ENCODE measurements at regions not wholly inside any gene's neighbourhood (a gene's known extent, or its start where the extent isn't known, plus 50 kb on each side); places are given as distances from the start of the nearest gene placed in this dataset.

DNA sequence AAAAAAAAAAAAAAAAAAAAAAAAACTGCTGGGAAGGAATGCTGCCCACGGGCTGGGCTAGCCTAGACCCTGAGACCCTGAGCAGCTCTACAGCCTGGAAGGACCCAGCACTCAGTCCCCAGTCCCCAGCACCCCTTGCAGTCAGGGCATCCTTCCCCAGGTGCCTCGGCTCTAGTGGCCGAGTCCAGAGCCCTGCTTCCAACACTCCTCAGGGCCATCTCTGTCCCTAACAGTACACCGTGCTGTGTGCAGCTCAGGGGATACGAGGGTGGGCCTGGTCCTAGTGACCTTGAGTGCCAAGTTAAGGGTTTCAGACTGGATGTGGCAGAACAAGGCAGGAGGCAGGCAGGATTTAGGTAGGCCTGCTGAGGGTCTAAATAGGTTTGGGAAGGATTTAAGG, 50.2 kb upstream of the LRP8 start:
- H3K4me3 ChIP-seq (ENCODE audit: low read depth, low read length): no peak overlapping the region
- no peak for DNase-seq (ENCODE audit: low read depth)

DNA sequence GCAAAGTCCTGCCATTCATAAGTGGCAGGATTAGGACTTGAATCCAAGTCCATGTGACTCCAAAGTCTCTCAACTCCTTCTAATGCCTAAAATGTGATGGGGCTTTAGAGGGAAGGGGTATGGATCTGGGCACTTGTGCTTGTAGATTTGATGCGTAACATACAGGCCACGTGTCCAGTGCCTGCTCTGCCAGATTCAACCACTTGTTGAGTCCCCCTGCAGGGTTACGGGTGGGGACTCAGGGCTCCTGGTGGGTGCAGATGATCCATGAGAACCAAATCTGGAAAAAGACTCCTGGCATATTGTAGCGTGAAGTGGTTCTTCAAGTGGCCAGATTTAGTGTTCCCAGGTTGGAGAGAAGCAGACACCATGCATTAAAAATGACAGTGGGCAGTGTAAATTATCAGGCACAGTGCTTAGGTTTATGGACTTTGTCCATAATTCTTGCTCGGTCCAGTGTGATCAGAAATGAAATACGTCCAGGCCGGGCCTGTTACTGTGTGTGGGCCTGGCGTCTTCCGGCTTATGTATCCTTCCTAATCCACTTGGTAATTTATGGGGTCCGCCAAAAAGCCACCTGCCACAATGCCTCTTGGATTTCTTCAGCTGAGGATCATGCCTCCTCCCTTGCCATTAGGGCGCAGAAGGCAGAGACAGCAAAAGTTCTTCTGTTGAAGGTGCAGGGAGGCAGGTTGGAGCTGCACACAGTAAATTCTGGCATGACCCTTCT, 51.2 kb upstream of the LRP8 start:
- H3K4me3 ChIP-seq (ENCODE audit: low read depth, low read length): no peak overlapping the region
- no peak for DNase-seq (ENCODE audit: low read depth)

GRCh38 chr1:53379662-53380002, 51.8 kb upstream of the LRP8 start:
- H3K4me3 ChIP-seq (ENCODE audit: low read depth, low read length): no peak overlapping the region
- DNase-seq (ENCODE audit: low read depth): no peak

DNA sequence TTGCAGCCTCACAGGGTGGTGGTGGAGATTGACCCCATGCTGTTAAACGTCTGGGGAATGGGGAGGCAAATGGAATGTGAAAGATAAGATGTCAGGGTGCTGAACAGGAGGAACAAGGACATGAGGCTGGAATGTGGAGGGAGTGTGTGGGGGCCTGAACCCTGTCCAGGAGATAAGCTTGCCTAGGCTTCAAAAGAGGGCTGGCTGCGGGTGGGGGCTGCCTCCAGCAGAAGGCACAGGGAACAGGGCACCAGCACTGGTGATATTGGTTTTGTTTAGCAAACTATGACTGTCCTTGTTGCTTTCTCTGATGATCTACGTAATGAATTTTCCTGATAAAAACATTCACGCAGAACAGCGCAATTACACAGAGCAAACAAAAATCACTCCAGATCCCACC, 52.4 kb upstream of the LRP8 start:
- DNase-seq (ENCODE audit: low read depth): no peak
- no peak overlapping the region for H3K4me3 ChIP-seq (ENCODE audit: low read depth, low read length)

- DNase-seq (ENCODE audit: low read depth): peak; percentile 14
- no peak overlapping the region for H3K4me3 ChIP-seq (ENCODE audit: low read depth, low read length)
These were observed 54.0 kb upstream of the LRP8 start for GRCh38 chr1:53381790-53382401.

DNA sequence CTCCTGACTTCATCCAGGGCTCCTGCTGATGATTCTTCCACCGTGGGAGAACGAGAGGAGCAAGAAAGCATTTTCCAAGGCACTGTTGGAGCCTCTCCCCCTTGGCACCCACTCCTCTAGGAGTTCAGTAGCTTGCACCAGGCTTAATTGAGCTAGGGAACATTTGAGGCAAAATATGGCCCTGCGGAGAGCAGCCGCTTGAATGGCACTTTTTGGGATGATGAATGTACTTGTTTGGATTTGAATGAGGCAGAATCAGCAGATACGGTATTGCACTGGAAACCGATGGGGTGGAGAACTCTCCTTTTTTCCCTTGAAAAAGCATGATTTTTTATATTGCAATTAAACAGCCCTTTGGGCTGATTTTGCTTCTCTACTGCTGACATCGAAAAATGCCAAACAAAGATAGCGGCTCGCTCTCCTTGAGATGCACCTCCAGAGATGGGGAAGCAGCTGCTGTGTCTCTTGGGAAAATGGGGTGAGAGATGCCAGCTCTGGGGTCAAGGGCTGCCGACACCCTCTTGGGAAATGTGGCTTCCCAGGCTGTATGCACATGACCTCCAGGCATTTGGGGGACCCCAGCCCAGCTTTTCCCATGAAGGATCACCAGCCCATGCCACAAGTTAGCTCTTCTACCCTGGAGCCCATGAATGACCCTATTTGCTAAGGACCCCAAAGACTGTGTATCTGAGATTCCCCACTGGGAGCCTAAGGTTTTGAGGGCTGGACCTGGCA, 55.4 kb upstream of the LRP8 start:
- no peak overlapping the region for H3K4me3 ChIP-seq (ENCODE audit: low read depth, low read length)
- no peak for DNase-seq (ENCODE audit: low read depth)

DNA sequence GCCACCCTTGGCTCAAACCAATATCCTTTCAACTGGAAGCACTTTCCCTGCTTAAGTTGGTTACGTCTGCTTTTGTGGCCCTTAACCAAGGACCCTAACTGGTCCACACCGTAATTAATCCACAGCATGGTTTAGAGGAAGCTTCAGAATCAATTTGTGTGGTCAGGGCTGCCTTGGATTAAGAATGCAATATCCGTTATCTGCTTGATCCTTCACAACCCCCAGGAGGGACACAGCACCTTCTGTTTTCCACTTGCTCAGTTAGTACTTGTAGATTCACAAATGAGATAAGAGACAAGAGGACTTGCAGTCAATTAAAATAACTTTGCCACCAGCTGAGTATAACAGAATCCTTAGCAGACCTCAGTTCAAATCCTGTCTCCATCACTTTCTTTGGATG, 56.9 kb upstream of the LRP8 start:
- H3K4me3 ChIP-seq (ENCODE audit: low read depth, low read length): no peak overlapping the region
- no peak for DNase-seq (ENCODE audit: low read depth)

DNA sequence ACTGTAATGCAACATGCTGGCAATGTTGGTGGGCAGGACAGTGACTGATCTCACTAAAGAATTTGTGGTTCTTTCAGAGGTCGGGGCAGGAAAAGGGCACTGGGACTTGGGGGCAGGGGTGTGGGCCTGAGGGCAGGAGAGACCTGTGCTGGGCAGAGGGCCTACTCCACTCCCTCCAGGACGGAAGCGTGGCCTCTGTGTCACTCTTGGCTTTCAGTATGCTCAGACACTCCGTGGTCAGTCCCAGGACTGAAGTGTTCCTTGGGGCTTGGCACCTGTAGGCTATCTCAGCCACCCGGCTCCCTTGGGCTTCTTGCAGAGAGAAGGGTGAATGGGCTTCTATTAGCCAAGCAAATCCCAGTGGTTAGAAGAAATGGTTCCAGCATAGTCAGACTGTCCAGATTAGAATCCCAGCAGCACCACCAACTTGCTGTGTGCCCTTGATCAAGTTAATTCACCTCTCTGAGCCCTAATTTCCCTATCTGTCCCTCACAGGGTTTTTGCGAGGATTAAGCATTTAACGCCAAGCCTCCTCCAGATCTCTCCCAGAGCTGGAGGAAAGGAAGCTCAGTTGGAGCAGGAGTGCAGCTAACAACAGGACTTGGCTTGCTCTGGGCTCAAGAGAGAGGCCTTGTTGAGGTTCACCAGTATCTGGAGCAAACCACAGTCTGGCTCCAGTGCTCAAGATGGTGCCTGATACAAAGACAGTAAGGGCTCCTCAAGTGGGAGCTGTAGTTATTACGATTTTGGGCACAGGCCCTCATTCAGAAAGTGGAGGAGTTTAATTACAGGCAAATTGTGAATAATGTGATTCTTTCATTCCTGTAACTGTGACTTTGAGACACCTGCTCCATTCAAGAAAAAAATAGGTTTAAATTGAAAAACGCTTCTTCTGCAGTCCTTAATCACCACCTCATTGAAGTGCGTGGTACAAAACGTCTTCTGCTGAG, 57.7 kb upstream of the LRP8 start:
- no peak for DNase-seq (ENCODE audit: low read depth)
- H3K4me3 ChIP-seq (ENCODE audit: low read depth, low read length): no peak overlapping the region

GRCh38 chr1:53388963-53389362, 61.1 kb upstream of the LRP8 start:
- H3K4me3 ChIP-seq (ENCODE audit: low read depth, low read length): no peak overlapping the region
- DNase-seq (ENCODE audit: low read depth): no peak

GRCh38 chr1:53390261-53390660, 62.4 kb upstream of the LRP8 start:
- H3K4me3 ChIP-seq (ENCODE audit: low read depth, low read length): no peak overlapping the region

DNA sequence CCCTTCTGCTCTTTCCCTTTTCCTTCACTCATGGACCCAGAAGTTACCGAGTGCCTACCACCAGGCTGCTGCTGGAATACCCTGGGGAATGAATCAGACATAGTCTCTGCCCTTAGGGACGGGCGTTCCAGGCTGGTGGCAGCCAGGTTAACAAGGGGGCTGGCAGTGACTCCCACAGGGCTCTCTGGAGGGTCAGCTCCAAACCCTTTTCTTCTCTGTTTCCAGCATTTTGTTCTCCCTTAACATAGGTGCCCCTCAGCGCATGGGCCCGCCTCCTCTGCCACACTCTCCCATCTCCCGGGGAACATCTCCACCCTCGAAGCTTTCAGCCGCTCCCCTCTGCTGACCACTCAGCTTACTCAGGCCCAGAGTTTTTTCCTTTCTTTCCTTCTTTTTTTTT, 62.9 kb upstream of the LRP8 start:
- no peak overlapping the region for H3K4me3 ChIP-seq (ENCODE audit: low read depth, low read length)
- no peak for DNase-seq (ENCODE audit: low read depth)

More at GRCh38 chr1:53390261-53390660, 62.4 kb upstream of the LRP8 start:
- no peak for DNase-seq (ENCODE audit: low read depth)

DNA sequence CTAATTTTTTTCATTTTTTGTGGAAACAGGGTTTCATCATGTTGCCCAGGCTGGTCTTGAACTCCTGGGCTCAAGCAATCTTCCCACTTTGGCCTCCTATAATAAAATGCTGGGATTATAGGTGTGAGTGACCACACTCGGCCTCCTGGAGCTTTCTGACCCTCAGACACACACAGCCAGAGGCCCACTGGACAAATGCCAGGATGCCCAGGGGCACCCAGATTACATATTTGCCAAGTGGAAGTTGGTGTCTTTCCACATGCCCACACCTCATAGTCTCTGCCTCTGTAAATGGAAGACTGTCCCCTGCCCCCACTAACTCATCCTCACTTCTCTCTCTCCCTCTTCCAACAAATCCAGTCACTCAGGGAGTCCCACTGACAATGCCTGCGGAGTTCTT, 63.4 kb upstream of the LRP8 start:
- no peak overlapping the region for H3K4me3 ChIP-seq (ENCODE audit: low read depth, low read length)
- DNase-seq (ENCODE audit: low read depth): no peak

DNA sequence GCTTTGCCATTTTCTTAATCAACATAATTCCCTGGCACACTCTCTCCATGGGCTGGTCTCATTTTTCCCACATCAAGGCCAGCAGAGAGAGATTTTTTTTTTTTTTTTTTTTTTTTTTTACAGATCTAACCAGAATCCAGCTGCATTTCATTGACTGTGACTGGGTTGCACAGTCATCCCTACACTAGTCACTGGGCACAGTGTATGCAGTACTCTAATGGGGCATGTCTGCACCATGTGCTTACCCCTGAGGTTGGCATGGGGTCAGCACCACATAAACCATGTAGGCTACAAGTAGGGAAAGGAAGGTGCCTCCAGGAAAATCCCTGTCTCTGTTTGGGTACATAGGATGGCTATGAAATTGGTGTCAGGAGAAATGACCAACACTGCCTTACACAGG, 64.1 kb upstream of the LRP8 start:
- DNase-seq (ENCODE audit: low read depth): no peak
- no peak overlapping the region for H3K4me3 ChIP-seq (ENCODE audit: low read depth, low read length)

GRCh38 chr1:53392460-53392859, 64.6 kb upstream of the LRP8 start:
- no peak for DNase-seq (ENCODE audit: low read depth)

DNA sequence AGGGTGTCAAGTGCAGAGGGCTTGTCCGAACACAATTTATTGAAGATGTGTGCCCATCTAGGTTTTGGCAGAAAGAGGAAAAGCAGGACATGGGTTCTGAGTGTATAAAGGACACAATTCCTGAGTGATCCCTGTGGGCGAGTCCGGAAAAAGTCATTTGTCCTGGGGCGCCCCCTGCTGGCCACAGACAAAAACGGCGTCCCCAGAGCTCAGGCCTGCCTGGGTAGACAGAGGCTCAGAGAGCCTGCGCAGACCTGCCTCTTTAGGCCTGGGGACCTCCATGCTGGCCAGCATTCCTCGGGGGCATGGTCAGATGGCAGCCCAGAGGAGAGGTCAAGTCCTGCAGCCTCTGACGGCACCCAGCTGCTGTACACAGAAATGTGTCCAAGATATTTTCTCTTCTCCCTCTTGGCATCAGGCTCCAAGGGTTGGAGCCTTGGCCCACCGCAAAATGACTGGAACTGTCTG, 65.5 kb upstream of the LRP8 start:
- H3K4me3 ChIP-seq (ENCODE audit: low read depth, low read length): no peak overlapping the region
- no peak for DNase-seq (ENCODE audit: low read depth)

More at GRCh38 chr1:53392460-53392859, 64.6 kb upstream of the LRP8 start:
- no peak overlapping the region for H3K4me3 ChIP-seq (ENCODE audit: low read depth, low read length)

DNA sequence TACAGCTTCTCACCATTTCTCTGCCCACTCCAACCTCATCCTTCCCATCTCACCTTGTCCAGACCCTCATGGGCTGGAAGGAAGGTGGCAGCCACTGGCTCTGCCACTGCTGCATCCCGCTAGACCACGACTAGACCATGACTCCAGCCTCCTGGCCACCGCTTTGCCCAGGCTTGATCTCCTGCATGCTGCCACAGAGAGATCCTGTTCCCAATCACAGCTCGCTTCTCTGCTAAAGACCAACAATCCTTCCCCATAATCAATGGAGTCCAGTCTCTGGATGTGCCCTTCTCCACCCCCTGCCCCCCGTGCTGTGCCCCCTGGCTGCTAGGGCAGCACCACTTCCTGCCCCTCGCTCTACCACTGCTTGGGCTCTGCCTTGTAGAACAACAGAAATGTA, 64.9 kb upstream of the DMRTB1 start:
- H3K4me3 ChIP-seq (ENCODE audit: low read depth, low read length): no peak overlapping the region
- DNase-seq (ENCODE audit: low read depth): no peak

DNA sequence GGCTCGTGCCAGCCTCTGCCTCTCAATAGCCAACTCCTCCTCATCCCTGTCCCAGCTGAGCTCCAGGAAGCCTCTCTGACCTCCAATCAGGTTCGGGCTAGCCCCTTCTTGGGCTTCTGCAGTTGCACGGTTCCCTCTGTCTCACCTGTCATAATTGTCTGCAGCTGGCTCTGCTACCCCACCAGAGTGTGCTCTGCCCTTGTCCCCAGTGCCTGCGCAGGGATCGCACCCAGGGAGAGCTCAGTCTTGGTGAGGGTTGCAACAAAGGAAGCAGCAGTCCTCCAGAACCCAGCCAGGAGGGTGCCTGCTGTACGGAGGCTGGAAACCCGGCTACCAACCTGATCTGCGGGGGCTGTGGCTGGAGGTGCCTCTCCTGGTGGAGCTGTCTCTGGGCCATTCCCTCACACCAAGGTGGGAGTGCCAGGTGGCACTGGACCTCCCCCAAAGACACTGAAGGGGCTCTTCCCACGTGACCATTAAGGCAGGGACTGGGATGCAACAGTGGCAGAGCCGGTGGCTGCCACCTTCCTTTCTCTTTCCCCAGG, 63.5 kb upstream of the DMRTB1 start:
- no peak for DNase-seq (ENCODE audit: low read depth)
- no peak overlapping the region for H3K4me3 ChIP-seq (ENCODE audit: low read depth, low read length)

- no peak overlapping the region for H3K4me3 ChIP-seq (ENCODE audit: low read depth, low read length)
- no peak for DNase-seq (ENCODE audit: low read depth)
These were observed 62.5 kb upstream of the DMRTB1 start for GRCh38 chr1:53396573-53397268.

- peak; percentile 36 for DNase-seq (ENCODE audit: low read depth)
- H3K4me3 ChIP-seq (ENCODE audit: low read depth, low read length): no peak overlapping the region
These were observed 61.1 kb upstream of the DMRTB1 start for GRCh38 chr1:53398091-53398490.

Data from skeletal muscle cell (primary cell).